Fibroblast of mammary gland (primary cell): ENCODE measurements at regions not wholly inside any gene's neighbourhood (a gene's known extent, or its start where the extent isn't known, plus 50 kb on each side); places are given as distances from the start of the nearest gene placed in this dataset.
"Not testable (repeated sequence)": the region's sequence is repeated elsewhere in the genome, so short reads cannot be mapped to it uniquely, and the experiment has no call there.

ENCODE experiments used
- DNase-seq: peaks from one replicate; pipeline ENCODE4 v3.0.0-alpha.2; 2010; ENCODE audit warnings: low read depth
- H3K4me3 ChIP-seq: 2 replicates; pipeline ENCODE4 v1.5.1; 2011; ENCODE audit warnings: low read depth, mild to moderate bottlenecking, low read length, moderate library complexity; ENCODE audit not compliant: control insufficient read depth
- CTCF ChIP-seq: conservative IDR thresholded peaks from 2 replicates; pipeline ENCODE4 v1.5.1; 2011; ENCODE audit warnings: low read depth, low read length, inconsistent platforms; ENCODE audit not compliant: control insufficient read depth, insufficient read depth

GRCh38 chr5:116872986-116873385 is 298.4 kb upstream of the SEMA6A start:
- DNase-seq: no peak
- TF ChIP-seq CTCF: no peak
- H3K4me3 ChIP-seq: no peak overlapping the region

- no peak for DNase-seq
Observed at GRCh38 chr5:116872486-116872885, 297.9 kb upstream of the SEMA6A start.

GRCh38 chr5:116867825-116868224 is 293.2 kb upstream of the SEMA6A start:
- DNase-seq: not testable (repeated sequence)

More at GRCh38 chr5:116872486-116872885, 297.9 kb upstream of the SEMA6A start:
- TF ChIP-seq CTCF: no peak
- H3K4me3 ChIP-seq: no peak overlapping the region

GRCh38 chr5:116865651-116866050 is 291.0 kb upstream of the SEMA6A start:
- no peak for TF ChIP-seq CTCF
- no peak for DNase-seq
- no peak overlapping the region for H3K4me3 ChIP-seq

More at GRCh38 chr5:116867825-116868224, 293.2 kb upstream of the SEMA6A start:
- H3K4me3 ChIP-seq: not testable (repeated sequence)

GRCh38 chr5:116864838-116865190 is 290.2 kb upstream of the SEMA6A start:
- H3K4me3 ChIP-seq: no peak overlapping the region
- no peak for DNase-seq
- TF ChIP-seq CTCF: no peak

GRCh38 chr5:116864157-116864837 is 289.7 kb upstream of the SEMA6A start:
- DNase-seq: no peak
- TF ChIP-seq CTCF: no peak
- H3K4me3 ChIP-seq: no peak overlapping the region

GRCh38 chr5:116862632-116863455 is 288.2 kb upstream of the SEMA6A start:
- no peak for DNase-seq
- H3K4me3 ChIP-seq: no peak overlapping the region
- TF ChIP-seq CTCF: no peak
